Fibroblast of mammary gland (primary cell): ENCODE measurements at regions not wholly inside any gene's neighbourhood (a gene's known extent, or its start where the extent isn't known, plus 50 kb on each side); places are given as distances from the start of the nearest gene placed in this dataset.
A peak's percentile ranks its signal among the peaks of the same experiment; 100 is the strongest.

Experiments
- DNase-seq: peaks from one replicate; pipeline ENCODE4 v3.0.0-alpha.2; 2010; ENCODE audit warnings: low read depth
- H3K4me3 ChIP-seq: 2 replicates; pipeline ENCODE4 v1.5.1; 2011; ENCODE audit warnings: low read depth, mild to moderate bottlenecking, low read length, moderate library complexity; ENCODE audit not compliant: control insufficient read depth
- CTCF ChIP-seq: conservative IDR thresholded peaks from 2 replicates; pipeline ENCODE4 v1.5.1; 2011; ENCODE audit warnings: low read depth, low read length, inconsistent platforms; ENCODE audit not compliant: control insufficient read depth, insufficient read depth

GRCh38 chr7:15851201-15851600 is 164.7 kb upstream of the MEOX2 start:
- TF ChIP-seq CTCF, result no peak
- peak; percentile 65 for DNase-seq
- H3K4me3 ChIP-seq, result no peak overlapping the region

DNA sequence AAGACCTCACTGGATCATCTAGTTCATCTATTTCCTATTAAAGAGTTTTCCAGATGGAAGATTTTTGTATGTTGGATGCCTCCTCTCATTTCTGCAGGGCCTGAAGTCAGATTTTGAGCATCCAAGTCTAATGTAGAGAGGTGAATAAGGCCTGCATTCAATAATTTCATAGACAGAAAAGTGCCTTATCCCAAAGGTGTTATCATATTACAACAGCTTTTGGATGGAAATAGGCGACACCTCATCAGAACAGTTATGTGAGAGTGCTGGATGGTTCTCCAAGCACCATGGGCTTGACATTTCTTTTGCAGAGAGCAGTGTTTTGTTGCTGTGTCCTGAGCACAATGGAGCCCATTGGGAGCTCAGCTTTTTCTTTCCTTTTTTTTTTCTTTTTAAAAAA is 162.4 kb upstream of the MEOX2 start:
- no peak for TF ChIP-seq CTCF
- no peak for DNase-seq
- no peak overlapping the region for H3K4me3 ChIP-seq

DNA sequence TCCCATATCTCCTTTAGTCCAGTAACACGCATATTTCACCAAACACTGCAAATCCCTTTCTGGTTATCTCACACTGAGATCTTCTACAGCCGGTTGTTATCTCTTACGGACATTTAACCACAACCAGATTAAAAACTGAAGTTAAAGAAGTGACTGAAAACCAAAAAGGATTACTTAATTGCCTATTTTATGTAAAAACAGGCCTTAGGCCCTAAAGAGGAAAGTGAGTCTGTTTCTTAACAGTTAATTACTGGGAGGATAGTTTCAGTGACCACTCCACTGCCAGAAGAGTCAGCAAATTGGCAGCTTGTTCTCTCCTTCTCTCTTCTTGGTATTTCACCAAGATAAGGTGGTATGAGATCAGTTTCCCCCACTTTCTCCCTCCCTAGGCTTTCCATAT is 161.9 kb upstream of the MEOX2 start:
- DNase-seq, result no peak
- no peak for TF ChIP-seq CTCF
- H3K4me3 ChIP-seq, result no peak overlapping the region

DNA sequence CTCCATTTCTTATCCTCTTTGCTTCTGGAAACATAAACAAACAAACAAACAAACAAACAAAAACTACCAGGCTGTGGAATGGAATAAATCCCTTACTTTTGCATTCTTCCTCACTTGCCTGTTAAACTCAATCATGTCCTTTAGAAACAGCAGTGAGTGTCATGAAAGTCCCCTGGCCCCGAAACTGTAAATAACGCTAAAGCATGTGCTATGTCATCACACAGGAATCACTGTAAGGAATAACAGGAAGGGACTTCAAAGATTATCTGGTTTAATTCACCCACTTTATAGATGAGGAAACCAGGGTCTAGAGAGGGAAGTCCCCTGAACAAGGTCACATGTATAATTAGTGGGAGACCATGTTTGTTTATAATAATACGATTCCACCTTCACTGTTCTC is 159.4 kb upstream of the MEOX2 start:
- no peak for TF ChIP-seq CTCF
- no peak for DNase-seq
- no peak overlapping the region for H3K4me3 ChIP-seq

DNA sequence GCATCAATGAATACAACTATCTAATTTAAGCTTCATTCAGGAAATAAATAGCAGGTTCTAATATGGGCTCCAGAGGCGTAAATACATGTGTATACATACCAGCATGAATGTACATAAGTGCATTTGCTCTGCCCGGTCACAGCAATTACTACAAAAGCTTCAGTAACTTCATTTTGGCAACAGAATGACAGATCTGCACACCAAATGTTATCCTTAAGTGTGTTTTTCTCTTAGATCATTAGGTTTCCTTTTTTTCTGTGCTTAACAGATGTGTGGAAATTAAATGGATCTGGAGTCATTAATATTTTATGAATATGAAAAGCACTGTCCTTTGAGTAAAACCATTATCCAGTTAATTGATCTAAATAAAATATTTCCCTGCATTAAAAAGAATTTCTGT is 159.0 kb upstream of the MEOX2 start:
- no peak for TF ChIP-seq CTCF
- no peak for DNase-seq
- no peak overlapping the region for H3K4me3 ChIP-seq

DNA sequence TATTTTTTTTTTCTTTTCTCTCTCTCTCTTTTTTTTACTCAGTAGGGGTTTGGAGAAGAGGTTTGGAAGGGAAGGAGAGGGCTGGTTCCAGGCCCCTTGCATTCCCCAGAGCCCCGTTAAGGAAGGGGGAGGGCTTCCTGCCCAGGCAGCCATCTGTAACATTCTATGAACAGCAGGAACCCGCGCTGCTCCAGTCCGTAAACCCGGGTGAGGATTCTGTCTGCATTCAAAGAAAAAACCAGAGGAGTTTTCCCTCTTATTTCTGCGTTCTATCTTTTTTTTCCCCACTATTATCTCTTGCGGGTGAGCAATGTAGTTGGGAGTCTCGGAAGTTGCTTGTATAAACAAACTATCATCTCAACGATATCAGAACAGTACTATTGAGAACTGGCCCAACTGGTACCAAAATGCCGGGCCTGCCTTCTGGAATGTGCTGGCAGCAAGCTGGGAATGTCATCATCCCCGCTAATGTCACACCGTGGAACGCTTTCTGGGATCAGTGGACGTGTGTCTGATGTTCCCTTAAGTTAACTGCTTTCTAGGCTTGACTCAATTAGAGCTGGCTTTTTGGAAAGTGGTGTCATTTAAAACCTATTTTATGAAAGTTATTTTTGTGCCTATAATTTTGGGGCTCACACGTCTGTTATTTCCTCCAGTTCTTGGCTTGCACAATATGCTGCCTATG is 153.1 kb upstream of the MEOX2 start:
- peak overlapping the region; percentile 43 for H3K4me3 ChIP-seq
- no peak for TF ChIP-seq CTCF
- peak; percentile 44 for DNase-seq

DNA sequence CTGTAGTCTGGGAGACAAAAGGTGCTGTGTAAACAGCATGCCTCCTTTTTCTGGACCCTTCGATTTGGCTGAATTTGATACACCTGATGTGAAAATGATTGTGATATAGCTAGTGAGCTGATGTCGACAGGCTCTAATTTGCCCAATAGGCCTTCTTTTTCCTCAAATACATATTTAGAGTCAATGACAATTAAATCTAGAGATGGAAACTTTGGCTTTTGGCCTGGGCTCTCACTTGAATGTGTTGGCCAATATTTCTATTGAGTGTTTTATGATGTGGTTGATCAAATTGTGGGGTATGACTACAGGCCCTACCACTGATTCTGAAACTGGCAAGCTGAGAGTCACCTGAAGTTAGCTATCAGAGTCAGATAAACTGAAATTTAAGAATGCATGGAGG is 151.8 kb upstream of the MEOX2 start:
- DNase-seq, result no peak
- no peak for TF ChIP-seq CTCF
- H3K4me3 ChIP-seq, result no peak overlapping the region
